ENCODE measurements at regions not wholly inside any gene's neighbourhood (a gene's known extent, or its start where the extent isn't known, plus 50 kb on each side); places are given as distances from the start of the nearest gene placed in this dataset.
"Not testable (repeated sequence)": the region's sequence is repeated elsewhere in the genome, so short reads cannot be mapped to it uniquely, and the experiment has no call there.

- no peak overlapping the region for H3K27ac ChIP-seq
- H3K36me3 ChIP-seq: no peaks in the 10 kb centered on the region
- TF ChIP-seq CTCF (IDR thresholded peaks at IDR 0.05): no peak
- H3K4me3 ChIP-seq (ENCODE audit: low read depth in 1 of 2, low read length in 1 of 2): no peak overlapping the region
- no peaks in the 10 kb centered on the region for H3K9me3 ChIP-seq
- H3K4me1 ChIP-seq (ENCODE audit: control insufficient read depth in 1 of 2, insufficient read depth in 1 of 2, low read depth in 1 of 2, low read length in 1 of 2): no peaks in the 10 kb centered on the region
- H3K27me3 ChIP-seq: no peaks in the 10 kb centered on the region
These were observed 1170.7 kb upstream of the SLC39A10 start for GRCh38 chr2:194486326-194486725.

- no peaks in the 10 kb centered on the region for H3K27me3 ChIP-seq
- H3K27ac ChIP-seq: no peak overlapping the region
- no peaks in the 10 kb centered on the region for H3K4me1 ChIP-seq (ENCODE audit: control insufficient read depth in 1 of 2, insufficient read depth in 1 of 2, low read depth in 1 of 2, low read length in 1 of 2)
- H3K4me3 ChIP-seq (ENCODE audit: low read depth in 1 of 2, low read length in 1 of 2): no peak overlapping the region
- H3K9me3 ChIP-seq: no peaks in the 10 kb centered on the region
- TF ChIP-seq CTCF (IDR thresholded peaks at IDR 0.05): no peak
- no peaks in the 10 kb centered on the region for H3K36me3 ChIP-seq
These were observed 1174.0 kb upstream of the SLC39A10 start for GRCh38 chr2:194483041-194483440.

- H3K4me1 ChIP-seq (ENCODE audit: control insufficient read depth in 1 of 2, insufficient read depth in 1 of 2, low read depth in 1 of 2, low read length in 1 of 2): no peaks in the 10 kb centered on the region
- H3K36me3 ChIP-seq: no peaks in the 10 kb centered on the region
- H3K4me3 ChIP-seq (ENCODE audit: low read depth in 1 of 2, low read length in 1 of 2): no peak overlapping the region
- H3K27ac ChIP-seq: no peak overlapping the region
- no peaks in the 10 kb centered on the region for H3K27me3 ChIP-seq
- TF ChIP-seq CTCF (IDR thresholded peaks at IDR 0.05): no peak
- H3K9me3 ChIP-seq: no peaks in the 10 kb centered on the region
These were observed 1191.4 kb upstream of the SLC39A10 start for GRCh38 chr2:194465641-194466040.

- no peak for TF ChIP-seq CTCF (IDR thresholded peaks at IDR 0.05)
These were observed 1191.9 kb upstream of the SLC39A10 start for GRCh38 chr2:194464964-194465638.

GRCh38 chr2:194462883-194463282 lies 1194.1 kb upstream of the SLC39A10 start:
- not testable (repeated sequence) for H3K27ac ChIP-seq; H3K36me3 ChIP-seq; H3K4me1 ChIP-seq (ENCODE audit: control insufficient read depth in 1 of 2, insufficient read depth in 1 of 2, low read depth in 1 of 2, low read length in 1 of 2); H3K4me3 ChIP-seq (ENCODE audit: low read depth in 1 of 2, low read length in 1 of 2); H3K9me3 ChIP-seq; H3K27me3 ChIP-seq

More at GRCh38 chr2:194464964-194465638, 1191.9 kb upstream of the SLC39A10 start:
- H3K27ac ChIP-seq: no peak overlapping the region
- no peaks in the 10 kb centered on the region for H3K4me1 ChIP-seq (ENCODE audit: control insufficient read depth in 1 of 2, insufficient read depth in 1 of 2, low read depth in 1 of 2, low read length in 1 of 2)
- H3K36me3 ChIP-seq: no peaks in the 10 kb centered on the region
- H3K4me3 ChIP-seq (ENCODE audit: low read depth in 1 of 2, low read length in 1 of 2): no peak overlapping the region
- H3K9me3 ChIP-seq: no peaks in the 10 kb centered on the region
- H3K27me3 ChIP-seq: no peaks in the 10 kb centered on the region

GRCh38 chr2:194455358-194455757 lies 1201.7 kb upstream of the SLC39A10 start:
- Histone ChIP-seq H3K4me1 (ENCODE audit: control insufficient read depth in 1 of 2, insufficient read depth in 1 of 2, low read depth in 1 of 2, low read length in 1 of 2) (no peaks in the 10 kb centered on the region), H3K27me3 (no peaks in the 10 kb centered on the region), H3K36me3 (no peaks in the 10 kb centered on the region), H3K27ac (no peak overlapping the region), H3K4me3 (ENCODE audit: low read depth in 1 of 2, low read length in 1 of 2) (no peak overlapping the region), H3K9me3 (no peaks in the 10 kb centered on the region)
- no peak for TF ChIP-seq CTCF (IDR thresholded peaks at IDR 0.05)
